GM13976 (cell line): ENCODE measurements at regions not wholly inside any gene's neighbourhood (a gene's known extent, or its start where the extent isn't known, plus 50 kb on each side); places are given as distances from the start of the nearest gene placed in this dataset.

Source experiments
- DNase-seq: peaks from one replicate; pipeline ENCODE4 v3.0.0; 2012; ENCODE audit warnings: low spot score
- in situ Hi-C: fragments of 300-500 bp; cut with MboI; formaldehyde crosslinking; loops from one replicate; pipeline ENCODE4 v1.12.0; 2022; ENCODE audit warnings: low sequenced_read_pairs, mixed read lengths, inconsistent platforms; ENCODE audit not compliant: unreplicated experiment
- TF ChIP-seq, protein P1 (sequence below): IDR thresholded peaks from 2 replicates; pipeline ENCODE4 v1.5.1; 2012; ENCODE audit warnings: borderline replicate concordance, mild to moderate bottlenecking; ENCODE audit not compliant: insufficient read depth; ENCODE audit errors: extremely low read depth, missing control alignments, control extremely low read depth

DNA sequence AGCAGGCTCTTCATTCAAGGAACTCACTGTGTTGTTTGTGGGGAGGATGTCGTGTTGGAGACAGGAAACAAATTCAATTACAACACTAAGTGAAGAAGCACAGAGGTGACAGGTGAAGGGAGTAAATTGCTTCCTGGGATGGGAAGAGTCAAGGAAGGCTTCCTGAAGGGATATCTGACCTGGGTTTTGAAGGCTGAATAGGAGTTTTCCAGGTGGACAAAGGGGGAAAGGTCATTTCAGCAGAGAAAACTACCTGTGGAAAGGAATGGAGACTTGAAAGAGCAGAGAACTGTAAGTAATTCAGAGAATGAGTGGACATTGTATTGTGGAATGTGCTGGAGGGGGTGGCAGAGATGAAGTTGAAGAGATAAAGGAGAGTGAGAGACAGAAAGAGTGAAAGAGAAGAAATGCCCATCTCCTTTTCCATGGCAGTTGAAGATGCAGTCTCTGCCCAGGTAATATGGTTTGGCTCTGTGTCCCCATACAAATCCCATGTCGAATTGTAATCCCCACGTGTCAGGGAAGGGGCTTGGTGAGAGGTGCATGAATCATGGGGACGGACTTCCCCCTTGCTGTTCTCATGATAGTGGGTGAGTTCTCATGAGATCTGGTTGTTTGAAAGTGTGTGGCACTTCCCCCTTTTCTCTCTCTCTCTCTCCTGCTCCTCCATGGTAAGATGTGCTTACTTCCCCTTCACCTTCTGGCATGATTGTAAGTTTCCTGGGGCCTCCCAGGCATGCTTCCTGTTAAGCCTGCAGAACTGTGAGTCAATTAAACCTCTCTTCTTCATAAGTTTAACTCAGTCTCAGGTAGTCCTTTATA, 205.7 kb upstream of the BCOR start:
- no peak for DNase-seq
- TF ChIP-seq, protein P1, sequence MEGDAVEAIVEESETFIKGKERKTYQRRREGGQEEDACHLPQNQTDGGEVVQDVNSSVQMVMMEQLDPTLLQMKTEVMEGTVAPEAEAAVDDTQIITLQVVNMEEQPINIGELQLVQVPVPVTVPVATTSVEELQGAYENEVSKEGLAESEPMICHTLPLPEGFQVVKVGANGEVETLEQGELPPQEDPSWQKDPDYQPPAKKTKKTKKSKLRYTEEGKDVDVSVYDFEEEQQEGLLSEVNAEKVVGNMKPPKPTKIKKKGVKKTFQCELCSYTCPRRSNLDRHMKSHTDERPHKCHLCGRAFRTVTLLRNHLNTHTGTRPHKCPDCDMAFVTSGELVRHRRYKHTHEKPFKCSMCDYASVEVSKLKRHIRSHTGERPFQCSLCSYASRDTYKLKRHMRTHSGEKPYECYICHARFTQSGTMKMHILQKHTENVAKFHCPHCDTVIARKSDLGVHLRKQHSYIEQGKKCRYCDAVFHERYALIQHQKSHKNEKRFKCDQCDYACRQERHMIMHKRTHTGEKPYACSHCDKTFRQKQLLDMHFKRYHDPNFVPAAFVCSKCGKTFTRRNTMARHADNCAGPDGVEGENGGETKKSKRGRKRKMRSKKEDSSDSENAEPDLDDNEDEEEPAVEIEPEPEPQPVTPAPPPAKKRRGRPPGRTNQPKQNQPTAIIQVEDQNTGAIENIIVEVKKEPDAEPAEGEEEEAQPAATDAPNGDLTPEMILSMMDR: no peak
- in situ Hi-C loops: no loop called here

DNA sequence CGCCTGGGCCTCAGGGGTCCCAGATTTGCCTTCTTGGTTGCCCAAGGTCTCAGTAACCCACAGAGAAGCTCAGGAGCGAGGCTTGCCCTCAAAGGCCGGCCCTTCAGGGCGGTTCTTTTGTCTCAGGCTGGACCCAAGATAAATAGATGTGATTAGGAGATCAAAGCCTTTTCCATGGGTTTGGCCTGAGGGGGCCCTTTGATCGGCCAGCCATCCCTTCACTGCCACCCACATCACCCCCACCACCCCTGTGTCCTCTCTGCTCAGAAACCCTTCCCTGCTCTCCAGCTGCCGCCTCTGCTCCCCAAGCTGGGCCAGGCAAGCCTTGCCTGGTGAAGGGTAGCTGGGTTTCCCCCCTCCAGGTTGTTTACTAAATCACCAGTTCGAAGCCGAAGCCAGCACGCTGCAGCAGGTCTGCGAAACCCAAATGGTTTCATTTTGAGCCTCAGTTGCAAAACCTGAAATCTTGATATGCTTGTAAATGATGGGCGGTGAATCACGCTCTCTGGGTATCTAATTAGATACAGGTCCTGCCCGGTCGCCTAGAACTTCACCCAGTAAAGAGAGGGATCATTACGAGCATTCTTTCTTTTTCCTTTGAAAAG, 202.6 kb upstream of the BCOR start:
- TF ChIP-seq, protein P1: no peak
- in situ Hi-C loops: no loop called here
- peak; percentile 50 for DNase-seq

DNA sequence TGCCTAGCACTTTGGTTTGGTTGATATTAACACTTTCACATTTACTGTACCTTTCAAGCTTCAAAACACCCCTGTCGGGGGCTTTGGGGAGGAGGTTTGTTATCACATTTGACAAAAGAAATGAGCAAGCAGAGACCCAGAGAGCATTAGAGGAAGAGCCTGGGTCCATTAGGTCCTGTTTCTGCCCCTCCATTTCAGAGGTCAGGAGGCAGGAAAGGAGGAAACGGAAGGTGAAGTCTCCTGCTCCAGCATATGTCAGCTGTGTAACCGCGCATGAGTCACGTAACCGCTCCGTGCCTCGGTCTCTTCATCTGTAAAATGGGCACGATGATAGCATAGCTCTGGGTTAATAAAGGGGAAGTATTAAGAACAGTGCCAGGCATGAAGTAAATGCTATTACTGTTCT, 201.9 kb upstream of the BCOR start:
- in situ Hi-C loops: no loop called here
- TF ChIP-seq, protein P1: no peak
- DNase-seq: peak; percentile 45

DNA sequence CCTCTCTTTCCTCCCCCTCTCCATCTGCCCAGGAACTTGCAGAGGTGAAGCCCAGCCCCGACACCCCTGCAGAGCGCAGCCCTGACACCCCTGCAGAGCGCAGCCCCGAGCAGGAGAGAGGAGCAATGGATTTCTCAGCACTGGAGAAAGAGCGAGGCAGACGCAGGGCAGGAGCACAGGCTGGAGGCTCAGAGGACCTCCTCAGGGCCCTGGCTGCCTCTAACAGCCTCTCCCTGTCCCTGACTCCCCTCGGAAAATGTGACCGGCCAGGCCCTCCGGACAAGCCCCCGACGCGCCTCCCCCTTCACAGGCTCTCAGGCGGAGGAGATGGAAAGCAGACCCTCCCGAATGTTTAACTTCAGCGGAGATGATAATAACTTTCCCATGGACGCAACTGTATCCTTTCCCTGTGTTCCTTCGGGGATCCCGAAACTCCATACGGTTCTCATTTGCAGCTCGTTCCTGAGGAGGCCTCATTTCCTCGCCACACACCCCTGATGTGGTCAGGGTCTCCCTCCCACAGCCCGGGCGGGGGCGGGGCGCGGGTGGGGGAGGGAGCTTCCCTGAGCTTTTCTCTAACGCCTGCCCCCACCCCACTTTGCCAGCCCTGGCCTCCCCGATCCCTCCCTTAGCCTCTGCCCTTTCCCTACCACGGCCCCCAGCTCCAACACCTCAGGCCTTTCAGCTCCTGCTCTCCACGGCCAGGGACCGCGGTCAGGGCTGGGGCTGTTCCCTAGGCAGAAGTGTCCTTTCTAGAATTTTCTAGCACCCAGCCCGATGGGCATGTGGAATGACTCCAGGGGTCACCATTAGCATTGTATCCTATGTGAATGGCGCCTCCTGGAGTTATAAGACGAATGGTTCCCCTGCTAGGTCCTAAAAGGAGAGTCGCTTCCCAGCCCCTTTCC, 201.1 kb upstream of the BCOR start:
- in situ Hi-C loops: no loop called here
- TF ChIP-seq, protein P1: no peak
- no peak for DNase-seq

DNA sequence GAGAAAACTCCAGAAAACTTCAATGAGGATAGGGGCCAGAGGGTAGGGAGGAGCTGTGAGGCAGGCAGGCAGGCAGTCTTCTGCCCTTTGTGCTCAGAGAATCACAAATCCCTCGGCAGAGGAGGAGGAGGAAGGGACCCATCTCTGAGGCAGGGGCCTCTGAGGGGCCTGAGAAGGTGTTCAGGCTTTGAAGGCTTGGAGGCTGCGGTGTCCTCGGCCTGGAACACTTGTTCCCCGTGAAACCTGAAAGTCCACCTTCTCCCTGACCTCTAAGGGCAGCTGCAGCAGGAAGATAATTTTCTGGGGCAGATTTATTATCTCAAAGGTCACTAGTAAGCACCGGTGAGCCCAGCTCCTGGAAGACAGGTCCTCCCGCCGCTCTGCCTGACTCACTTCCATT, 200.3 kb upstream of the BCOR start:
- in situ Hi-C loops: no loop called here
- DNase-seq: no peak
- TF ChIP-seq, protein P1: no peak

DNA sequence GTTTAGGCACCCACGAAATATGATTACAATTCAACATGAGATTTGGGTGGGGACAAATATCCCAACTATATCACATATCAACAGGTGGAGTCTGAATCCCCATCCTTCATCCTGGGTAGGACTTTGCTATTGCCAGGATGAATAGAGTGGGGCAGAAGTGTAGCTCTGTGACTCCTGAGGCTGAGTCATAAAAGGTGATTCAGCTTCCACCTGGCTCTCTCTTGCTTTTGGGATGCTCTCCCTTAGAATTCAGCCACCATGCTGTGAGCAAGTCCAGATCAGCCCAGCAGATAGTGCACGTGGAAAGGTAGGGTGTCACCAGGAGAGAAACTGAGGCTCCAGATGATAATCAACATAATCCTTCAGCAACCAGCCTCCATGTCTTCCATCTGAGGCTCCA, 193.8 kb upstream of the BCOR start:
- DNase-seq: no peak
- in situ Hi-C loops: no loop called here
- TF ChIP-seq, protein P1: no peak
